HFF-Myc (cell line): ENCODE measurements at regions not wholly inside any gene's neighbourhood (a gene's known extent, or its start where the extent isn't known, plus 50 kb on each side); places are given as distances from the start of the nearest gene placed in this dataset.
A peak's percentile ranks its signal among the peaks of the same experiment; 100 is the strongest.

ENCODE experiments used
- DNase-seq: peaks from one replicate; pipeline ENCODE4 v3.0.0-alpha.2; 2011; ENCODE audit warnings: low read depth; ENCODE audit errors: extremely low read depth
- H3K4me3 ChIP-seq: replicated peaks from 2 replicates; pipeline ENCODE4 v1.5.1; 2011; ENCODE audit warnings: low read depth, mild to moderate bottlenecking, control low read depth, low read length
- CTCF ChIP-seq: IDR thresholded peaks from 2 replicates; pipeline ENCODE4 v1.5.1; 2012; ENCODE audit warnings: mild to moderate bottlenecking, low read depth, low read length, control low read depth; ENCODE audit errors: missing control alignments

- no peak overlapping the region for H3K4me3 ChIP-seq
- no peak for DNase-seq
- TF ChIP-seq CTCF, result no peak
Measured at GRCh38 chr13:40398065-40398464, 268.4 kb downstream of the FOXO1 start.

- H3K4me3 ChIP-seq, result no peak overlapping the region
- no peak for DNase-seq
- no peak for TF ChIP-seq CTCF
Measured at GRCh38 chr13:40399756-40400155, 266.7 kb downstream of the FOXO1 start.

GRCh38 chr13:40401911-40402776, 264.3 kb downstream of the FOXO1 start:
- TF ChIP-seq CTCF, result no peak
- DNase-seq, result peak; percentile 93
- no peak overlapping the region for H3K4me3 ChIP-seq

- no peak for TF ChIP-seq CTCF
- no peak overlapping the region for H3K4me3 ChIP-seq
- DNase-seq, result no peak
Measured at GRCh38 chr13:40402931-40403431, 263.5 kb downstream of the FOXO1 start.

- TF ChIP-seq CTCF, result no peak
- DNase-seq, result no peak
- H3K4me3 ChIP-seq, result no peak overlapping the region
Measured at GRCh38 chr13:40403509-40404241, 262.8 kb downstream of the FOXO1 start.

- TF ChIP-seq CTCF, result no peak
- no peak overlapping the region for H3K4me3 ChIP-seq
- DNase-seq, result no peak
Measured at GRCh38 chr13:40404407-40404806, 262.0 kb downstream of the FOXO1 start.
